Testis (tissue), 2 donors: ENCODE measurements at regions not wholly inside any gene's neighbourhood (a gene's known extent, or its start where the extent isn't known, plus 50 kb on each side); places are given as distances from the start of the nearest gene placed in this dataset.
"Not testable (repeated sequence)": the region's sequence is repeated elsewhere in the genome, so short reads cannot be mapped to it uniquely, and the experiment has no call there.

Experiments used
- DNase-seq: peaks from one replicate; pipeline ENCODE4 v3.0.0-alpha.2; 2019
- H3K27ac ChIP-seq, 2 donors: fragments of 200-600 bp; sonication (generic); one replicate each; pipeline ENCODE4 v1.5.1; 2019
- H3K27me3 ChIP-seq: fragments of 200-600 bp; sonication (generic); one replicate; pipeline ENCODE4 v1.5.1; 2019
- H3K36me3 ChIP-seq: fragments of 200-600 bp; sonication (generic); one replicate; pipeline ENCODE4 v1.5.1; 2017; ENCODE audit warnings: low read depth; ENCODE audit errors: missing control alignments
- H3K4me1 ChIP-seq: fragments of 200-600 bp; sonication (generic); one replicate; pipeline ENCODE4 v1.5.1; 2019
- H3K4me3 ChIP-seq, 2 donors: fragments of 200-600 bp; sonication (generic); one replicate each; pipeline ENCODE4 v1.5.1; 2017 to 2019
- H3K9me3 ChIP-seq: fragments of 200-600 bp; sonication (generic); one replicate; pipeline ENCODE4 v1.5.1; 2017
- POLR2A ChIP-seq: fragments of 450-650 bp; IDR thresholded peaks from one replicate; pipeline ENCODE4 v1.6.1; 2017; ENCODE audit warnings: antibody characterized with exemption, mild to moderate bottlenecking, moderate library complexity
- WGBS, 2 donors: methylation state at CpG; one replicate each; pipeline ENCODE4 v1.1.5; 2018; 5-methylcytosine and 5-hydroxymethylcytosine counted together
- intact Hi-C: fragments of 100-400 bp; cut with DNase I; formaldehyde crosslinking; loops from one replicate; pipeline ENCODE4 v1.15.1; 2023; ENCODE audit warnings: low total_unique reads
- TF ChIP-seq, protein P1 (sequence below), 3 experiments: fragments of 450-650 bp in 2 of 3; fragments of 200-600 bp in 1 of 3; sonication (generic) in 1 of 3; IDR thresholded peaks; one replicate each; pipeline ENCODE4 v1.5.1; 2016 to 2019; ENCODE audit warnings: antibody characterized with exemption in 3 of 3, mild to moderate bottlenecking in 2 of 3, moderate library complexity in 1 of 3

DNA sequence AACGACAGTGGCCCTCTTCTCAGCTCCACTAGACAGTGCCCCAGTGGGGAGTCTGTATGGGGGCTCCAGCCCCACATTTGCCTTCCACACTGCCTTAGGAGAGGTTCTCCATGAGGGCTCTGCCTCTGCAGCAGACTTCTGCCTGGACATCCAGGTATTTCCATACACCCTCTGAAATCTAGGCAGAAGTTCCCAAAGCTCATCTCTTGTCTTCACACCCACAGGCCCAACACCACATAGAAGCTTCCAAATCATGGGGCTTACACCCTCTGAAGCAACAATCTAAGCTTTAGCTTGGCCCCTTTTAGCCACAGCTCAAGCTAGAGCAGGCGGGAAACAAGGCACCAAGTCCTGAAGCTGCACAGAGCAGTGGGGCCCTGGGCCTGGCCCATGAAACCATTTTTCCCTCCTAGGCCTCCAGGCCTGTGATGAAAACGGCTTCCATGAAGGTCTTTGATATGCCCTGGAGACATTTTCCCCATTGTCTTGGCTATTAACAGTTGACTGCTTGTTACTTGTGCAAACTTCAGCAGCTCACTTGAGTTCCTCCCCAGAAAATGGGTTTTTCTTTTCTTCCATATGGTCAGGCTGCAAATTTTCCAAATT is 89.2 kb downstream of the KBTBD2 start:
- no peak for DNase-seq
- H3K27ac ChIP-seq, result no peak overlapping the region
- TF ChIP-seq POLR2A, result no peak
- TF ChIP-seq, protein P1, sequence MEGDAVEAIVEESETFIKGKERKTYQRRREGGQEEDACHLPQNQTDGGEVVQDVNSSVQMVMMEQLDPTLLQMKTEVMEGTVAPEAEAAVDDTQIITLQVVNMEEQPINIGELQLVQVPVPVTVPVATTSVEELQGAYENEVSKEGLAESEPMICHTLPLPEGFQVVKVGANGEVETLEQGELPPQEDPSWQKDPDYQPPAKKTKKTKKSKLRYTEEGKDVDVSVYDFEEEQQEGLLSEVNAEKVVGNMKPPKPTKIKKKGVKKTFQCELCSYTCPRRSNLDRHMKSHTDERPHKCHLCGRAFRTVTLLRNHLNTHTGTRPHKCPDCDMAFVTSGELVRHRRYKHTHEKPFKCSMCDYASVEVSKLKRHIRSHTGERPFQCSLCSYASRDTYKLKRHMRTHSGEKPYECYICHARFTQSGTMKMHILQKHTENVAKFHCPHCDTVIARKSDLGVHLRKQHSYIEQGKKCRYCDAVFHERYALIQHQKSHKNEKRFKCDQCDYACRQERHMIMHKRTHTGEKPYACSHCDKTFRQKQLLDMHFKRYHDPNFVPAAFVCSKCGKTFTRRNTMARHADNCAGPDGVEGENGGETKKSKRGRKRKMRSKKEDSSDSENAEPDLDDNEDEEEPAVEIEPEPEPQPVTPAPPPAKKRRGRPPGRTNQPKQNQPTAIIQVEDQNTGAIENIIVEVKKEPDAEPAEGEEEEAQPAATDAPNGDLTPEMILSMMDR (IDR thresholded peaks at IDR 0.05), result no peak
- H3K9me3 ChIP-seq, result no peaks in the 10 kb centered on the region
- no peaks in the 10 kb centered on the region for H3K36me3 ChIP-seq
- no peaks in the 10 kb centered on the region for H3K27me3 ChIP-seq
- intact Hi-C loops, result no loop called here
- WGBS, 2 donors, result 84 to 95% methylated on average over 3 of the region's 3 CpGs
- H3K4me1 ChIP-seq, result no peaks in the 10 kb centered on the region
- no peak overlapping the region for H3K4me3 ChIP-seq

DNA sequence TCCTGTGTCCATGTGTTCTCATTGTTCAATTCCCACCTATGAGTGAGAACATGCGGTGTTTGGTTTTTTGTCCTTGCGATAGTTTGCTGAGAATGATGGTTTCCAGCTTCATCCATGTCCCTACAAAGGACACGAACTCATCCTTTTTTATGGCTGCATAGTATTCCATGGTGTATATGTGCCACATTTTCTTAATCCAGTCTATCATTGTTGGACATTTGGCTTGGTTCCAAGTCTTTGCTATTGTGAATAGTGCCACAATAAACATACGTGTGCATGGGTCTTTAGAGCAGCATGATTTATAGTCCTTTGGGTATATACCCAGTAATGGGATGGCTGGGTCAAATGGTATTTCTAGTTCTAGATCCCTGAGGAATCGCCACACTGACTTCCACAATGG is 98.5 kb downstream of the KBTBD2 start:
- H3K4me1 ChIP-seq, H3K9me3 ChIP-seq, H3K4me3 ChIP-seq, DNase-seq, H3K36me3 ChIP-seq, H3K27ac ChIP-seq, intact Hi-C loops, H3K27me3 ChIP-seq: not testable (repeated sequence)
- WGBS, 2 donors, result 81 to 89% methylated on average over 1 to 4 of the region's 5 CpGs

DNA sequence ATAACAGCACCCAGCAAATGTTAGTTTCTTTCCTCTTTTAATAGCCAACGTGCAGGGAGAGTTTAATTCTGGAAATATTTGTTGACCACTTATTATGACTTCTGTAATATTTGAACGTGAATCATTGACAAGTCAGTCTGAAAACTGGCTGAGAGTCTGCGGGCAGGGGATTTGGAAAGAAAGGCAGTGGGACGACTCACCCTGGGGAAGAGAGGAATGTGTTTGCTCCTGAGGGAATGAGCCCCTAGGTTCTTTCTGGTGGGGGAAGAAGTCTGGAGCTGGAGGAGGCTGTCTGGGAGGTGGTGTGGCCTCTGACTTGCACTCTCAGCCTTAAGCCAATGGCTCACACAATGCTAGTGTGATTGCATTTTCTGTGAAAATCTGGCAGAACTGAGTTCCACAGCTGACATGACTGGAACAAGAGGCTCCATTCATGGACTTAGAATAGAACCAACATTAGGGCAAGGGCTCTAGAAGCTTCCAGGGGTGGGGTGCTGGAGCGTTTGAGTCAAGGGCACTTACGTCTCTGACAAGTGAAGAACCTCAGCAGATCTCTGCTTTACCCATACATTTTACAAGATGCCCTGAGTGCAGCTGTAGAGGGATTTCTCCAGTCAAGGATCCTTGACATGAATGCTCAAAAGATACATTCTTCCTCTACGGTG is 100.7 kb downstream of the KBTBD2 start:
- H3K4me3 ChIP-seq, intact Hi-C loops, H3K9me3 ChIP-seq, H3K4me1 ChIP-seq, DNase-seq, H3K36me3 ChIP-seq, H3K27ac ChIP-seq, H3K27me3 ChIP-seq: not testable (repeated sequence)
- WGBS, 2 donors, result 72% methylated on average over 7 of the region's 7 CpGs

DNA sequence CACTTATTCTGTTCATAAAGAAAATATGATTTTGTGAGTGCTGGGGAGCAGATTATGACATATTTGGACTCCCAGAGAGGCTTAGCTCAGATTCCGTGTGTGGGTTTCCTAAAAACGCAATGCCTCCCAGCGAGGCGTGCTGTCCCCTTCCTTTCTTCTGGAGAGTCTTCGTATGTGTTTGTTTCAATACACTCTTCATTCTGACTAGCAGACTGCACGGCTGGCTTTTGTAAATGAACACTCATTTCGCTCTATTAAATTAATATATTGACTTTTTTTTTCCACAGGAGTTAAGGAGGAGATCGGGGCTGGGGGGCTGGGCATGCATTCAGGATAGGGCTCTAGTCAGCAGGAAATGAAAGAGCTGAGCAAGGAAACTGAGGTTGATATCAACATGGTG is 102.3 kb downstream of the KBTBD2 start:
- H3K4me3 ChIP-seq, H3K27me3 ChIP-seq, intact Hi-C loops, H3K36me3 ChIP-seq, H3K4me1 ChIP-seq, H3K27ac ChIP-seq, DNase-seq, H3K9me3 ChIP-seq: not testable (repeated sequence)
- 90 to 91% methylated on average over 8 of the region's 8 CpGs for WGBS, 2 donors

DNA sequence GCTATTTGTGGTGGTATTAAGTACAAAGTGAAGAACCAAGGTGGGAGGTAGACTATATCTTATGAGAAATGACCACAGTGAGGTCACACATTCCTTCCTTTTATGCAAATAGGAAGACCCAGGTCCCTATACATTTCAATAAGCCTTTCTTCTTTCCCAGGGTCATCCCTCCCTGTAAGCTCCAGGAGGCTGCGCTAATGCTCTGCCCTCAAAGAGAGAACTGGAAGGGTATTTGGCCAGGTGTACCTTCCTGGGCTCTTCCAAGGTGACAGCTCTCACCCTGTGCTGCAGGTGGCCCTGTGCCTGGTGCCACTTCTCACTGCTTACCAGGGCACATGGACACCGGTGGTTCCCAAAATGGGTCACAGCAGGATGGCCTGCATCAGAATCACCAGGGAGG is 103.4 kb downstream of the KBTBD2 start:
- H3K27ac ChIP-seq, H3K4me1 ChIP-seq, DNase-seq, H3K4me3 ChIP-seq, H3K36me3 ChIP-seq, intact Hi-C loops, H3K9me3 ChIP-seq, H3K27me3 ChIP-seq: not testable (repeated sequence)
- WGBS, 2 donors, result 88 to 96% methylated on average over 2 of the region's 2 CpGs

DNA sequence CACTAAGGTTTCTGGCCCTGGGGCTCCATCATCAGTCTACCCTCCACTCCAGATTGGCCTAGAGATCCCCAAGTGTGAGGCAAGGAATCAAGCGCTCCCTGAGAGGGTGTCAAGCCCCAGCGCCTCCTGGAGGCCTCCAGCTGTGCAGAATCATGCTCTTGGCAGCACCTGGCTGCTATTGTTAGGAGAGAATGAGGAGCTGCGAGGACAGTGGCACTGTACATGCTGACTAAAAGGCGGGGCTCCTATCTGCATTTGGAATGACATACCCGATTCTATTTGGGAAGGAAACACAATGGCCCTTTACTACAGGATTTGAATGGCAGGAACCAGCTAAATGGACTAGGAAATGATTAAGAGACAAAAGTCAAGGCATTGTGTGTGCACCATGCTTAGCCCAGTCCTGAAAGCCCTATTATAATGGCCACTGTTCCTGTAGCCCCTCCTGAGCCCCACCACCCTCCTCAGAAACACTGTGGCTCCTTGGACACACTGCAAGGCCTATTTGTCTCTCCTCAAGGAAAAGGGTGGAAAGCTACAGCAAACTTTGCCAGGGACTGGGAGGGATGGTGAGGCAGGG is 106.1 kb downstream of the KBTBD2 start:
- H3K9me3 ChIP-seq, H3K27me3 ChIP-seq, H3K4me1 ChIP-seq, H3K4me3 ChIP-seq, H3K27ac ChIP-seq, DNase-seq, intact Hi-C loops, H3K36me3 ChIP-seq: not testable (repeated sequence)
- 90 to 91% methylated on average over 5 of the region's 5 CpGs for WGBS, 2 donors

DNA sequence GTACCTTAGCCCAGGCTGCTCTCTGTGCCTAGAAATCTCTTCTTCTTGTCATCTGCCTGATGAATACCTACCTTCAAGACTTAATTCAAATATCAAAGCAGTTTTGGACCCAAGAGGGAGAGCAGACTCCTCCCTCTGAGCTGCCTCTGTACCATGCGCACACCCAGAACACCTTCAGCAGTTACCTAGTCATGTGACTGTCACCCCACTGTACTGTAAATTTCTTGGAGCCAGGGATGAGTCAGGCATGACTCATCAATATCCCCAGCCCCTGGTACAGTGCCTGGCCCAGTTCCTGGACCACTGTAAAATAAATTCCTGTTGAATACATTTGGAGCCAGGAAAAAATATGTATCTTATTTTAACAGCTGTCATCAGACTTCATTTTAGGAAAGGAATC is 111.7 kb downstream of the KBTBD2 start:
- H3K27me3 ChIP-seq, H3K36me3 ChIP-seq, DNase-seq, H3K27ac ChIP-seq, H3K4me3 ChIP-seq, H3K9me3 ChIP-seq, intact Hi-C loops, H3K4me1 ChIP-seq: not testable (repeated sequence)
- 60 to 95% methylated on average over 1 of the region's 1 CpG for WGBS, 2 donors

DNA sequence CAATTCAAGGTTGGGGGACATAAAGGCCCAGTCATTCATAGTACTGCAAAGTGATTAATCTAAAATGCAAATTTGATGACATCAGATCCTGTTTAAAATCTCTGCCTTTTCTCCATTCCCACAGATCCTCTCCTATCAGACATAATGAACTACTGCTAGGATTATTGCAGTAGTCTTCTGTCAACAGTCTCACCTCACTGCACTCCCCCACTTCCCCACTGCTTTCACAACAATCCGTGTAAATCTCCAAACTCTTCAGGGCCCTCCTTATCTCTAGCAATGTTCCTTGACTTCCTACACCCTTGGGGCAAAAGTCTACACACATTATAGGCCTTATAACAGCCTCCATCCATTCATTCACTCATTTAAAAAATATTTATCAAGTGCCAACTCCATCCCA is 112.4 kb downstream of the KBTBD2 start:
- intact Hi-C loops, result no loop called here
- no peak overlapping the region for H3K27ac ChIP-seq
- no peaks in the 10 kb centered on the region for H3K27me3 ChIP-seq
- no peaks in the 10 kb centered on the region for H3K9me3 ChIP-seq
- WGBS, 2 donors, result 44 to 54% methylated on average over 1 of the region's 1 CpG
- DNase-seq, result no peak
- no peak overlapping the region for H3K4me3 ChIP-seq
- H3K36me3 ChIP-seq, result no peaks in the 10 kb centered on the region
- H3K4me1 ChIP-seq, result no peaks in the 10 kb centered on the region
- TF ChIP-seq POLR2A, result no peak
- TF ChIP-seq, protein P1 (IDR thresholded peaks at IDR 0.05), result no peak

DNA sequence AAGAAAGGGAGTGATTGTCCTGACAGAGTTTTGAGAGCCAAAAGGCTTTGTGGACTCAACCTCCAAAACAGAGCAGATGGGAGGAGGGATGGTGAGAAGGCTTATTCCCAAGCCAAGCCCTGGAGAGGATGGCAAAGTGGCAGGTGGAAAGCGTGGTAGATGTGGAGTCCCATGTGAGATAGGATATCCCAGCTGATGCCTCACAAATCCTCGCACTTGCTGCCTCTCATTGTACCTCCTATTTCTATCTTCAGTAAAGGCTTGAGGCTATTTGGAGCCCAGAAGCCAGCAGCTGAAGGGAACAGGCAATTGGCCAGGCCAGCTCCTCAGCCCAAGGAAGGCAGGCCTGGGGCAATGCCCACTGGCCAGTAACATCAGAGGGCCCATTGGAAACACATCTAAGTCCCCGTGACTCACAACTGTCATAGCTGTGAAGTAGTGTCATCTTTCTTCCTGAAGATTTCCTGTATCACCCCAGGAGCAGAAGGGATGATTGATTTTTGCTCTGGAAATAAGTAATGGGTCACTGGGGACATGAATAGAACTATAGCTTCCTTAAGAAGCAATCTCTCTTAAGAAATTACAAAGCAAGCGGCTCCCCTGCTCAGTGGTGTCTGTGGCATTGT is 114.4 kb downstream of the KBTBD2 start:
- H3K9me3 ChIP-seq, H3K4me3 ChIP-seq, DNase-seq, H3K27me3 ChIP-seq, H3K36me3 ChIP-seq, H3K4me1 ChIP-seq, H3K27ac ChIP-seq, intact Hi-C loops: not testable (repeated sequence)
- WGBS, 2 donors, result 94 to 95% methylated on average over 2 to 4 of the region's 4 CpGs

DNA sequence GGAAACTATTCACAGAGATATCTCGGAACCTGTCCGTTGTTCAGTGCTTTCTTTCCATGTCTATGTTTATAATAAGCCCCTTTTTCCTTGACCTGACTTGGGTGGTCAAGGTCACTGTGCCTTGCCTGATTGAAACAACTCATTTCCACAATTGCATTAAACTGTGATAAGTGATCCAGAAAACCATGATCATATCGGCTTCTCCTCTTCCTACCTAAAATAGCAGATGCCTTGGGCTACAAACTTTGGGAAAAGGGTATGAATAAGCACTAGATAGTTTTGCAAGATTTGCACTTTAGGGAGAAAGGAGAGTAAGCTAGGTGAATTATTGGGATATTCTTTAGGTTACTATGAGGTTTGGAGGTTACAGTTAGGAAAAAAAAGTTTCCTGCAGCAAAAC is 115.2 kb downstream of the KBTBD2 start:
- H3K27me3 ChIP-seq, H3K27ac ChIP-seq, DNase-seq, H3K4me1 ChIP-seq, H3K4me3 ChIP-seq, H3K9me3 ChIP-seq, H3K36me3 ChIP-seq, intact Hi-C loops: not testable (repeated sequence)
- WGBS, 2 donors, result 66 to 80% methylated on average over 1 to 3 of the region's 3 CpGs
